ENCODE measurements at regions not wholly inside any gene's neighbourhood (a gene's known extent, or its start where the extent isn't known, plus 50 kb on each side); places are given as distances from the start of the nearest gene placed in this dataset.
A peak's percentile ranks its signal among the peaks of the same experiment; 100 is the strongest.

GRCh38 chr3:16061491-16061890 lies 113.0 kb upstream of the GALNT15 start:
- H3K4me1 ChIP-seq (ENCODE audit: control insufficient read depth, extremely low read depth, insufficient read depth, low read length), result peaks cover 50% of the 10 kb centered on the region
- no peak for DNase-seq (ENCODE audit: low read depth, low spot score)
- CTCF ChIA-PET, result interaction anchor here (0.8 to 5.0 kb wide), 11 partner anchors 8 to 117 kb away, joined by 3 to 90 read pairs (median 11); partner anchors contain the start of gene GALNT15

More at GRCh38 chr3:16061491-16061890, 113.0 kb upstream of the GALNT15 start:
- POLR2A ChIA-PET, result interaction anchor here (1.6 to 2.3 kb wide), 3 partner anchors 8 to 113 kb away, joined by 4 to 12 read pairs (median 8); partner anchors contain the start of gene GALNT15
- no peaks in the 10 kb centered on the region for H3K27me3 ChIP-seq (ENCODE audit: control insufficient read depth in 2 of 2, insufficient read depth in 2 of 2, low read length in 2 of 2)
- peak overlapping the region; percentile 97 for H3K27ac ChIP-seq (ENCODE audit: insufficient read depth, low read depth, low read length)
- no peaks in the 10 kb centered on the region for H4K20me1 ChIP-seq (replicated peaks; ENCODE audit: control insufficient read depth, extremely low read depth, insufficient read depth, low read length)
- H3K79me2 ChIP-seq (ENCODE audit: control insufficient read depth, insufficient read depth, low read length), result no peaks in the 10 kb centered on the region
- TF ChIP-seq FOS (IDR thresholded peaks at IDR 0.05; ENCODE audit: borderline replicate concordance, insufficient read depth, low read length) (no peak), CTCF (IDR thresholded peaks at IDR 0.05; ENCODE audit: extremely low read depth in 1 of 2, insufficient read depth in 1 of 2, low read depth in 1 of 2, low read length in 2 of 2) (no peak)
- TF ChIP-seq, protein P1, sequence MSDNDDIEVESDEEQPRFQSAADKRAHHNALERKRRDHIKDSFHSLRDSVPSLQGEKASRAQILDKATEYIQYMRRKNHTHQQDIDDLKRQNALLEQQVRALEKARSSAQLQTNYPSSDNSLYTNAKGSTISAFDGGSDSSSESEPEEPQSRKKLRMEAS (IDR thresholded peaks at IDR 0.05; ENCODE audit: insufficient read depth, insufficient read length), result no peak
- dilution Hi-C loops (cut with MboI; ENCODE audit: extremely low pct_ligation_motif_present, low sequenced_read_pairs) (loop anchor here (25.0 kb wide), 1 partner anchor 424 kb away; no protein-coding TSS in a partner anchor), intact Hi-C loops (cut with micrococcal nuclease) (loop anchor here (2.0 to 5.0 kb wide), 3 partner anchors 265 to 1919 kb away; partner anchors contain the start of gene ANKRD28)
- FAIRE-seq, result no peak
- H2AFZ ChIP-seq (ENCODE audit: low read depth, low read length), result no peak overlapping the region
- H3K9me1 ChIP-seq (replicated peaks; ENCODE audit: control insufficient read depth, extremely low read depth, insufficient read depth, low read length), result no peaks in the 10 kb centered on the region
- H3K9me3 ChIP-seq (replicated peaks; ENCODE audit: control insufficient read depth, insufficient read depth, low read length), result no peaks in the 10 kb centered on the region
- no TSS peak for BruUV-seq (replicated peaks)
- peak overlapping the region; percentile 1 for H3K4me2 ChIP-seq (ENCODE audit: insufficient read depth, low read length)
- no peak overlapping the region for H3K4me3 ChIP-seq (replicated peaks in 1 of 3; ENCODE audit: insufficient read depth in 1 of 3, low read depth in 1 of 3, low read length in 3 of 3)
- peak overlapping the region; percentile 77 for H3K9ac ChIP-seq (replicated peaks; ENCODE audit: extremely low read depth, insufficient read depth, low read length)
- H3K36me3 ChIP-seq (ENCODE audit: control insufficient read depth in 2 of 2, extremely low read depth in 1 of 2, insufficient read depth in 2 of 2, low read length in 2 of 2), result no peaks in the 10 kb centered on the region

Data from endothelial cell of umbilical vein (primary cell).